ENCODE measurements at regions not wholly inside any gene's neighbourhood (a gene's known extent, or its start where the extent isn't known, plus 50 kb on each side); places are given as distances from the start of the nearest gene placed in this dataset.

GRCh38 chr5:30832519-30832918, 361.0 kb upstream of the CDH6 start:
- no peak for TF ChIP-seq CTCF (IDR thresholded peaks at IDR 0.05)
- no peak for DNase-seq (ENCODE audit: low spot score)
- no peak for ATAC-seq (ENCODE audit: low FRiP score)

DNA sequence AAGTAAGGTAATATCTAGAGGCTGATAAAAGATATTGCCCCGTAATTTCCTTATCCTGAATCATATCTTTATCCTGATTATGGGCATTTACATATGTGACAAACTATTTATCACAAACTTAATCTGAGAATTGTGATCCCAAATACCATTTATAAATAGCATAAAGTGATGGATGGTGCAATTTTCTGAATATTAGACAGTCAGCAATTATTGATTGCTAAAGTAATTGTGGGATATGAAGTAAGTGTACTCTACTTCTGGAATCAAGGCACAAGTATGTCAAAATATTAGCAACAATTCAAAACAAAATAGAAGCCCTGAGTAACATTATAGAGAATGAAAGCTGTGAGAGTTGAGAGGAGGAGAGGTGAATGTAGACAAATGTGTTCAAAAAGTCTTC, 361.9 kb upstream of the CDH6 start:
- DNase-seq (ENCODE audit: low spot score) = no peak
- ATAC-seq (ENCODE audit: low FRiP score) = no peak
- no peak for TF ChIP-seq CTCF (IDR thresholded peaks at IDR 0.05)

- DNase-seq (ENCODE audit: low spot score) (no peak), ATAC-seq (ENCODE audit: low FRiP score) (no peak)
- TF ChIP-seq CTCF (IDR thresholded peaks at IDR 0.05) = no peak
Observed at GRCh38 chr5:30831123-30831522, 362.4 kb upstream of the CDH6 start.

DNA sequence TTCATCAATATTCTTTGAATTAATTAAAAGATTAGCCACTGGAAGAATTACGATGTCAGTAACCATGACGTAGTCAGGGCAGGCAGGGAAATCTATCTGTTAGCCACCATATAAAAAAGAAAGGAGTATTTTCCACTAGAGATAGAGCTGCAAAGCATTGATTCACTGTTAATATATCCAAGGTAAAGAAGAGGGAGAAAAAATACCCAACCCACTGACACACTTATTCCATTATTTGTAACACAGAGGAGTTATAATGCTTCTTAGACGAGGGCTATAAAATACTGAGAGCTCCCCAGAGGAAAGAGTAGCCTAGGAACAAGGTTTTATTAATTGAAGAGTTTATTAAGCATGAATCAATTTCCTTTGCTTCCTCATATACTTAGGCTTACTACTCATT, 382.2 kb upstream of the CDH6 start:
- DNase-seq (ENCODE audit: low spot score) = no peak
- no peak for ATAC-seq (ENCODE audit: low FRiP score)
- TF ChIP-seq CTCF (IDR thresholded peaks at IDR 0.05) = no peak

GRCh38 chr5:30809933-30810332, 383.6 kb upstream of the CDH6 start:
- ATAC-seq (ENCODE audit: low FRiP score) (no peak), DNase-seq (ENCODE audit: low spot score) (no peak)
- no peak for TF ChIP-seq CTCF (IDR thresholded peaks at IDR 0.05)

- TF ChIP-seq CTCF (IDR thresholded peaks at IDR 0.05) = no peak
- DNase-seq (ENCODE audit: low spot score) (no peak), ATAC-seq (ENCODE audit: low FRiP score) (no peak)
Observed at GRCh38 chr5:30808996-30809395, 384.5 kb upstream of the CDH6 start.

DNA sequence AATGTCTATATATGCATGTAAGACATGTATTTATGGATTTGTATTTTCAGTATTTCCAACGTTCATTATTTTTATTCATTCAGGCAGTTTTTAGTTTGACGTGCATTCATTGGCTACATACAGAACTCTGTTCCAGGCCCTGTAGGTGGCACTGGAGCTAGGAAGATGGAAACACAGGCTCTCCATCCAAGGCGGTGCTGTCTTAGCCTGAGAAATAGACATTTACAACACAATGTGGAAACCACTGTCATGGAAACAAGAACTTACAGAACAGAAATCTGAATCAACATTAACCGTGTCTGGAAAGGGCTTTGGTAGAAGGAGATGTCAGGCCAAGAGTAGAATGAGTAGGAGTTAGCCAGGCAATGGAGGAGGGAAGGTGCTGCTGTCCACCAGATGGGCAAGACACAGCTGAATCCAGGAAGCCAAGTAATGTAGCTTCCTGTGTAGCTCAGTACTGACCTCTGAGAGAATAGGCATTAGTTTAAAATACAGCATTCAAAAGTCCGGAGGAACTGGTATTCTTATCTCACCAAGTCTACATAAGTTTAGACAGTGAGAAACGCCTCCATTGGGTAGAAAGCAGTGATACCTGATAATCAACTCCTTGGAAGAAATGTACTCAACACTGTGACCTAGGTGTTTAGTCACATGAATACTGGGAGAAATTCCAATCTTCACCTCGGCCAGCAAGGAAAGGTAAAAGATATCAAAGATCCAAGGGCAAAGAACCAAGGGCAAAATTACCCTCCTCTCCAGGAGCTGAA, 388.6 kb upstream of the CDH6 start:
- DNase-seq (ENCODE audit: low spot score) (no peak), ATAC-seq (ENCODE audit: low FRiP score) (no peak)
- no peak for TF ChIP-seq CTCF (IDR thresholded peaks at IDR 0.05)
